Astrocyte (in vitro differentiated cells and primary cell): ENCODE measurements at regions not wholly inside any gene's neighbourhood (a gene's known extent, or its start where the extent isn't known, plus 50 kb on each side); places are given as distances from the start of the nearest gene placed in this dataset.

ENCODE experiments used
- EZH2 ChIP-seq: IDR thresholded peaks from 2 replicates; pipeline ENCODE4 v1.6.1; 2012; ENCODE audit warnings: mild to moderate bottlenecking, low read length, inconsistent platforms; ENCODE audit not compliant: insufficient read depth
- TF ChIP-seq, protein P1 (sequence below): IDR thresholded peaks from 2 replicates; pipeline ENCODE4 v1.5.1; 2011; ENCODE audit warnings: low read depth, mild to moderate bottlenecking, inconsistent platforms, low read length, moderate library complexity; ENCODE audit not compliant: insufficient read depth

- TF ChIP-seq, protein P1, sequence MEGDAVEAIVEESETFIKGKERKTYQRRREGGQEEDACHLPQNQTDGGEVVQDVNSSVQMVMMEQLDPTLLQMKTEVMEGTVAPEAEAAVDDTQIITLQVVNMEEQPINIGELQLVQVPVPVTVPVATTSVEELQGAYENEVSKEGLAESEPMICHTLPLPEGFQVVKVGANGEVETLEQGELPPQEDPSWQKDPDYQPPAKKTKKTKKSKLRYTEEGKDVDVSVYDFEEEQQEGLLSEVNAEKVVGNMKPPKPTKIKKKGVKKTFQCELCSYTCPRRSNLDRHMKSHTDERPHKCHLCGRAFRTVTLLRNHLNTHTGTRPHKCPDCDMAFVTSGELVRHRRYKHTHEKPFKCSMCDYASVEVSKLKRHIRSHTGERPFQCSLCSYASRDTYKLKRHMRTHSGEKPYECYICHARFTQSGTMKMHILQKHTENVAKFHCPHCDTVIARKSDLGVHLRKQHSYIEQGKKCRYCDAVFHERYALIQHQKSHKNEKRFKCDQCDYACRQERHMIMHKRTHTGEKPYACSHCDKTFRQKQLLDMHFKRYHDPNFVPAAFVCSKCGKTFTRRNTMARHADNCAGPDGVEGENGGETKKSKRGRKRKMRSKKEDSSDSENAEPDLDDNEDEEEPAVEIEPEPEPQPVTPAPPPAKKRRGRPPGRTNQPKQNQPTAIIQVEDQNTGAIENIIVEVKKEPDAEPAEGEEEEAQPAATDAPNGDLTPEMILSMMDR: no peak
- no peak for TF ChIP-seq EZH2
Observed at GRCh38 chr5:8894031-8894430, 651.8 kb downstream of the SEMA5A start.
